ENCODE measurements at regions not wholly inside any gene's neighbourhood (a gene's known extent, or its start where the extent isn't known, plus 50 kb on each side); places are given as distances from the start of the nearest gene placed in this dataset.
"Not testable (repeated sequence)": the region's sequence is repeated elsewhere in the genome, so short reads cannot be mapped to it uniquely, and the experiment has no call there.

DNA sequence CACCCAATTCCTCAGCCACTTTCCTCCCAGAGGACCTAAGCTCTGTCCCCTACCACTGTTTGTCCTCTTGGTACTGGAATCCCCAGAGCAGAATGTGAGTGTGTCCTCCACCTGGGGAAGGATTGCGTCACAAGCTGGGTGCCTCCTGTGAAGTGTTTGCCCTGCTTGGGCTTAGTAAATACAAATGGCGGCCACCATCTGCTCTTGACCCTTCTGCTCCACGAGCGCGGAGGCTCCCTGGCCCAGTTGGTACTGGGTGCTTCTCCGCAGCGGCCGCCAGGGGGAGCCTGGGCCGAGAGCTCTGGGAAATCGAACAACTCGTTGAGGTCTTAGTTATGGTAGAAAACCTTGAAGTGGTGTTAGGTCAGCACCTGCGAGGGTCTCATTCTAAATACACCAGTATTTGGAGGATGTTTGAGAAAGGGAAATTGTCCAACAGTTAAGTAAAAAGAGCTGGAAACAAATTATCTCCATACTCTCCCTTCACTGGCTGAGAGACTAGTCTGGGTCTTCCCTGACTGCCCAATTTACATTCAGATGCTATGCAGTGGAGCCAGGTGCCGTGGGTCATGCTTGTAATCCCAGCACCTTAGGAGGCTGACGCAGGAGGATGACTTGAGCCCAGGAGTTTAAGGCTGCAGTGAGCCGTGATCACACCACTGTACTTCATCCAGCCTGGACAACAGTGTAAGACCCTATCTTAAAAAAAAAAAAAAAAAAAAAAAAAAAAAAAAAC lies 74.6 kb upstream of the TEAD1 start:
- TF ChIP-seq, protein P1, sequence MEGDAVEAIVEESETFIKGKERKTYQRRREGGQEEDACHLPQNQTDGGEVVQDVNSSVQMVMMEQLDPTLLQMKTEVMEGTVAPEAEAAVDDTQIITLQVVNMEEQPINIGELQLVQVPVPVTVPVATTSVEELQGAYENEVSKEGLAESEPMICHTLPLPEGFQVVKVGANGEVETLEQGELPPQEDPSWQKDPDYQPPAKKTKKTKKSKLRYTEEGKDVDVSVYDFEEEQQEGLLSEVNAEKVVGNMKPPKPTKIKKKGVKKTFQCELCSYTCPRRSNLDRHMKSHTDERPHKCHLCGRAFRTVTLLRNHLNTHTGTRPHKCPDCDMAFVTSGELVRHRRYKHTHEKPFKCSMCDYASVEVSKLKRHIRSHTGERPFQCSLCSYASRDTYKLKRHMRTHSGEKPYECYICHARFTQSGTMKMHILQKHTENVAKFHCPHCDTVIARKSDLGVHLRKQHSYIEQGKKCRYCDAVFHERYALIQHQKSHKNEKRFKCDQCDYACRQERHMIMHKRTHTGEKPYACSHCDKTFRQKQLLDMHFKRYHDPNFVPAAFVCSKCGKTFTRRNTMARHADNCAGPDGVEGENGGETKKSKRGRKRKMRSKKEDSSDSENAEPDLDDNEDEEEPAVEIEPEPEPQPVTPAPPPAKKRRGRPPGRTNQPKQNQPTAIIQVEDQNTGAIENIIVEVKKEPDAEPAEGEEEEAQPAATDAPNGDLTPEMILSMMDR (IDR thresholded peaks at IDR 0.05; ENCODE audit: low read depth, low read length): peak; percentile 53
- DNase-seq (ENCODE audit: low read depth, low spot score): no peak
- in situ Hi-C loops (cut with HindIII; ENCODE audit: low sequenced_read_pairs): no loop called here
- no peak overlapping the region for H3K4me3 ChIP-seq (ENCODE audit: low read depth, low read length)

DNA sequence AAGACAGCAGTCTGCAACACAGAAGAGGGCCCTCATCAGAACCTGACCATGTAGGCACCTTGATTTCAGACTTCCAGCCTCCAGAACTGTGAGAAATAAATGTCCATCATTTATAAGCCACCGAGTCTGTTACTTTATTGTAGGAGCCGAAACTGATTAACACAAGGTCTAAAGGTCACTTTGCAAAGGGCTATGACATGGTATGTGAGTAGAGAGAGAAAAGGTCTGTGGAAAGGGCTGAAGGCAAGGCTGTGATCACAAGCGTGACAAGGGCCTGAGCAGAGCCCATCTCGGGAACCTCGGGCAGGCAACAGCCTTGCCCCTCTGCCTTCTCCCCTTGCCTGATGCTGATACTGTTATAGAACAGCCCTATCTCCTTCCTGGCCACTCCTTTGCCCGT lies 73.4 kb upstream of the TEAD1 start:
- in situ Hi-C loops (cut with HindIII; ENCODE audit: low sequenced_read_pairs): no loop called here
- no peak overlapping the region for H3K4me3 ChIP-seq (ENCODE audit: low read depth, low read length)
- no peak for DNase-seq (ENCODE audit: low read depth, low spot score)
- TF ChIP-seq, protein P1 (IDR thresholded peaks at IDR 0.05; ENCODE audit: low read depth, low read length): no peak

DNA sequence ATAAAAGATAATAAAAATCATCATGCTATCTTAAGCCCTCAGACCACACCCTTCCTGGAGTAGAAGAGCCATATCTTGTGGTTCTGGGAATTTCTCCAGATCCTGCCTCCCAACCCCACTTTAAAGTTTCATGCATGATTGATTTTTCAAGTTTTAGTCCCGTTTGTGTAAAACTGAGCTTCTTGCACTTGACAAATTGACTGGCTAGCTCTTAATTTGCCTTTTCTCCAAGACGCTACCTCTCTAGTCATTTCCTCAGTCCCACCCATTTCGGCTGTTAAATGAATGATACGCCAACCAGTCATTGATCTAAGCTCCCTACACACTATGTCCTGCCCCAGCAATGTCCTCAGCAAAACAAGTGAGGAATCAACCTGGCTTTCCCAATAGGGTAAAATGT lies 71.8 kb upstream of the TEAD1 start:
- in situ Hi-C loops (cut with HindIII; ENCODE audit: low sequenced_read_pairs): no loop called here
- no peak overlapping the region for H3K4me3 ChIP-seq (ENCODE audit: low read depth, low read length)
- TF ChIP-seq, protein P1 (IDR thresholded peaks at IDR 0.05; ENCODE audit: low read depth, low read length): no peak
- DNase-seq (ENCODE audit: low read depth, low spot score): peak; percentile 65

DNA sequence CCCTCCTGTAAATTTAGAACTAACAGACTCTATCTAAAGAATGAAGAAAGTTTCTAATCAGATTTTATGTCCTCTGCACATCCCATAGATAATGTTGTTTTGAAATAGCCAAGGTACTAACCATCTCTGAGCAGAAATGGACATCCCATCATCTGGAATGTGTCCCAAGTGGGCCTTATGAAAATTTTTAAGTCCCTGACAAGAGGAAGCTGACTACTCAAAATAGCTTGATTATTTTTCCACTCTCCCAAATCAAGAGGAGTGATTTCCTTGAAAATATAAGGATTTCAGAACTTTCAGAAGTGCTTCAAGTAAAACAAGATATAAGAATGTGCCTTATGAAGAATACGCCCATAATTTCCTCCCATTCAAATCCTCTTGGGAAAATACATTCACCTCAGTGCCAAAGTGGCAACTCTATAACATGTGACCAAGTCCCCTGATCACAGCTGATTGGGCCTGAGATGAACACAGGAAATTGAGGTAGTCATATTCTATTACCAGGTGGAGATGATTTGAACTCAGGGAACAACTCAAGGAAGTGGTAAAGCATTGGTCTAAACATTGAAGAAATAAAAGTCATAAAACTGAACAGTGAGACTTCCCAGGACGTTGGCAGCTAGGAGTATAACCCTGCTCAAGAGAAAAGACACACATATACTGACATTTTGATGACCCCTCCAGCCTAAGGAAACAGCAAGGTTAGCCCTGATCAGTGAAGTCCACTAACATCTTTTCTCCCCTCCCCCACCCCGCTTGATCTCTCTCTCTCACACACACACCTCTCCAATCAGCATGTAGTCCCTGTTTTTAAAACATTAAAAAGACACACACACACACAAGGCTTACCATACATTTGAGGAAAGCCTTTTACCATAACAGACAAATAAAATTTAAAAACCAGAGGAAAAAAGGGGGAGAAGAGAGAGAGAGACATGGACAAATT lies 70.8 kb upstream of the TEAD1 start:
- TF ChIP-seq, protein P1 (IDR thresholded peaks at IDR 0.05; ENCODE audit: low read depth, low read length): no peak
- no peak for DNase-seq (ENCODE audit: low read depth, low spot score)

DNA sequence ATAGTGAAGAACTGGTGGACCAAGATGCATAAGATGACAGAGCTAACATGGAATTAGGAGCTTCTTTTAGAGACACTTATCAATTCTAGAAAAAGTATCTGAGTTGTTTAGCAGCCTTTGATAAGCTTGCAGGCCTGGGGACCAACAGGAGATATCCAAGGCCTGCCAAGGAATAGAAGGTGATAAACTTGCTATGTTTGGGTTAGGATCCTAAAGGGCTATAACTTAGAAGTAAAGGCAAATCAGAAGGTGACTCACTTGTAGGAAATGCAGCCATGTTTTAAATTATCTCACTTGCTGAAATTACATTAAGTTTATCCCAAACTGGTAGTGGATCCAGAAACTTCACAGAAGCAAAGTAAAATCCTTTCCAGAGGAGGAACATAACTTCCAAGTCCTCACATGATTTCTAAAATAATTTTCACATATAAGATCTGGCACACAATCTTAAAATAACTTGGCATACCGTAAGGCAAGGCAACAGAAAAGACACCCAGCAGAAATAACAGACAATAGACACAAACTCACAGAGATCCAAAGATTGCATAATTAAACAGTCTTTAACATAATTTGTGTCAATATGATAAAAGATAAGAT lies 69.6 kb upstream of the TEAD1 start:
- H3K4me3 ChIP-seq (ENCODE audit: low read depth, low read length): no peak overlapping the region
- TF ChIP-seq, protein P1 (IDR thresholded peaks at IDR 0.05; ENCODE audit: low read depth, low read length): no peak
- in situ Hi-C loops (cut with HindIII; ENCODE audit: low sequenced_read_pairs): no loop called here
- no peak for DNase-seq (ENCODE audit: low read depth, low spot score)

More for the DNA sequence above, 70.8 kb upstream of the TEAD1 start:
- in situ Hi-C loops (cut with HindIII; ENCODE audit: low sequenced_read_pairs): no loop called here
- no peak overlapping the region for H3K4me3 ChIP-seq (ENCODE audit: low read depth, low read length)

DNA sequence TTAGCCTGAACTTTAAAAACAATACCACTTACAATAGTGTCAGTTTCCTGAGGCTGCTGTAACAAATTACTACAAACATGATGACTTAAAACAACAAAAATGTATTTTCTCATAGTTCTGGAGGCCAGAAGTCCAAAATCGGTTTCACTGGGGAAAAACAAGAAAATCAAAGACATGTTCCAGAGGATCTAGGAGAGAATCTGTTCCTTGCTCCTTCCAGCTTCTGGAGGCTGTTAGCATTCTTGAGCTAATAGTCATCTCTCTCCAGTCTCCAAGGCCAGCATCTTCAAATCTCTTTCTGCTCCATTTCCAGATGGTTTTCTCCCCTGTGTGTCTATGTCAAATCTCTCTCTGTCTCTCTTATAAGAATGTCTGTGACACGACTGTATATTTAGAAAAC lies 67.6 kb upstream of the TEAD1 start:
- in situ Hi-C loops (cut with HindIII; ENCODE audit: low sequenced_read_pairs): no loop called here
- no peak overlapping the region for H3K4me3 ChIP-seq (ENCODE audit: low read depth, low read length)
- DNase-seq (ENCODE audit: low read depth, low spot score): peak; percentile 76
- TF ChIP-seq, protein P1 (IDR thresholded peaks at IDR 0.05; ENCODE audit: low read depth, low read length): no peak

DNA sequence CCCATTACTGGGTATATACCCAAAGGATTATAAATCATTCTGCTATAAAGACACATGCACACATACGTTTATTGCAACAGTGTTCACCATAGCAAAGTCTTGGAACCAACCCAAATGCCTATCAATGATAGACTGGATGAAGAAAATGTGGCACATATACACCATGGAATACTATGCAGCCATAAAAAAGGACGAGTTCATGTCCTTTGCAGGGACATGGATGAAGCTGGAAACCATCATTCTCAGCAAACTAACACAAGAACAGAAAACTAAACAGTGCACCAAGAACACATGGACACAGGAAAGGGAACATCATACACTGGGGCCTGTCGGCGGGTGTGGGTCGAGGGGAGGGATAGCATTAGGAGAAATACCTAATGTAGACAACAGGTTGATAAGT lies 65.5 kb upstream of the TEAD1 start:
- H3K4me3 ChIP-seq (ENCODE audit: low read depth, low read length); DNase-seq (ENCODE audit: low read depth, low spot score): not testable (repeated sequence)

More for the DNA sequence above, 65.5 kb upstream of the TEAD1 start:
- in situ Hi-C loops (cut with HindIII; ENCODE audit: low sequenced_read_pairs): not testable (repeated sequence)

All from astrocyte of the spinal cord (primary cell).